Common myeloid progenitor, CD34-positive (primary cell): ENCODE measurements at regions not wholly inside any gene's neighbourhood (a gene's known extent, or its start where the extent isn't known, plus 50 kb on each side); places are given as distances from the start of the nearest gene placed in this dataset.
"Not testable (repeated sequence)": the region's sequence is repeated elsewhere in the genome, so short reads cannot be mapped to it uniquely, and the experiment has no call there.

ENCODE experiments used
- CTCF ChIA-PET: fragments of 350-600 bp; sonication (Branson Sonifier 250); formaldehyde crosslinking; loops from one replicate; lab custom pipeline; 2021; ENCODE audit warnings: antibody characterized with exemption; lab: Charles Lee
- POLR2A ChIA-PET: fragments of 350-600 bp; sonication (Branson Sonifier 250); formaldehyde crosslinking; loops from one replicate; lab custom pipeline; 2021; ENCODE audit warnings: antibody characterized with exemption; lab: Charles Lee
- DNase-seq, 3 donors: peaks; one replicate each; pipeline versions ENCODE4 v3.0.0 to v3.0.0-alpha.2; 2013
- H3K27ac ChIP-seq, 2 experiments: 1 replicate in 1 of 2; 2 replicates in 1 of 2; pipeline ENCODE4 v1.7.0; 2013; ENCODE audit warnings: inconsistent platforms in 2 of 2, low read length in 2 of 2, mild to moderate bottlenecking in 2 of 2, low read depth in 1 of 2, moderate library complexity in 1 of 2; ENCODE audit not compliant: severe bottlenecking in 2 of 2, insufficient read depth in 1 of 2, poor library complexity in 1 of 2
- H3K27me3 ChIP-seq, 5 experiments: replicated peaks in 2 of 5; 1 replicate in 3 of 5; 2 replicates in 2 of 5; pipeline versions ENCODE4 v1.6.1 to v1.7.0; 2013; ENCODE audit warnings: low read length in 4 of 5, mild to moderate bottlenecking in 2 of 5, moderate library complexity in 2 of 5, inconsistent platforms in 1 of 5; ENCODE audit not compliant: insufficient read depth in 5 of 5, control insufficient read depth in 4 of 5
- H3K36me3 ChIP-seq, 4 experiments: 1 replicate in 2 of 4; 2 replicates in 2 of 4; pipeline versions ENCODE4 v1.6.1 to v1.7.0; 2013; ENCODE audit warnings: low read length in 3 of 4, control low read depth in 1 of 4, mild to moderate bottlenecking in 1 of 4; ENCODE audit not compliant: control insufficient read depth in 4 of 4, insufficient read depth in 4 of 4
- H3K4me1 ChIP-seq, 4 experiments: 1 replicate in 3 of 4; 2 replicates in 1 of 4; pipeline versions ENCODE4 v1.6.1 to v1.7.1; 2013; ENCODE audit warnings: low read length in 3 of 4, mild to moderate bottlenecking in 3 of 4, control low read depth in 1 of 4, inconsistent platforms in 1 of 4, moderate library complexity in 1 of 4; ENCODE audit not compliant: control insufficient read depth in 4 of 4, insufficient read depth in 4 of 4; ENCODE audit errors: control extremely low read depth in 1 of 4
- H3K4me3 ChIP-seq, 7 experiments: 1 replicate in 4 of 7; 2 replicates in 3 of 7; pipeline versions ENCODE4 v1.5.1 to v1.7.0; 2013; ENCODE audit warnings: mild to moderate bottlenecking in 7 of 7, low read length in 6 of 7, moderate library complexity in 6 of 7, inconsistent platforms in 2 of 7, low read depth in 2 of 7, control low read depth in 1 of 7; ENCODE audit not compliant: insufficient read depth in 4 of 7, control insufficient read depth in 1 of 7; ENCODE audit errors: extremely low read depth in 1 of 7
- H3K9me3 ChIP-seq, 5 experiments: 1 replicate in 4 of 5; 2 replicates in 1 of 5; pipeline versions ENCODE4 v1.6.1 to v1.7.1; 2013; ENCODE audit warnings: low read length in 4 of 5, mild to moderate bottlenecking in 2 of 5, inconsistent platforms in 1 of 5, low read depth in 1 of 5, moderate library complexity in 1 of 5; ENCODE audit not compliant: control insufficient read depth in 4 of 5, insufficient read depth in 2 of 5; ENCODE audit errors: control extremely low read depth in 1 of 5
- WGBS: methylation state at CpG from one replicate; pipeline ENCODE4 v1.1.5; 2013; ENCODE audit not compliant: insufficient coverage; 5-methylcytosine and 5-hydroxymethylcytosine counted together

- Histone ChIP-seq H3K4me3 (no peak overlapping the region), H3K36me3 (no peaks in the 10 kb centered on the region), H3K4me1 (no peaks in the 10 kb centered on the region), H3K27me3 (no peaks in the 10 kb centered on the region), H3K9me3 (no peaks in the 10 kb centered on the region), H3K27ac (no peak overlapping the region)
- DNase-seq, result no peak
- 79% methylated on average over 3 of the region's 5 CpGs for WGBS
- CTCF ChIA-PET, result interaction anchor here (1.3 to 1.5 kb wide), 2 partner anchors 10 to 28 kb away, joined by 3 to 4 read pairs; no protein-coding TSS in a partner anchor
- POLR2A ChIA-PET, result no interaction called here
Measured at GRCh38 chr7:12921751-12922345, 234.4 kb downstream of the ARL4A start.

- POLR2A ChIA-PET, result no interaction called here
- H3K4me3 ChIP-seq, result no peak overlapping the region
- CTCF ChIA-PET, result no interaction called here
- no peaks in the 10 kb centered on the region for H3K27me3 ChIP-seq
- WGBS, result no CpG with 5 or more reads among the region's 4 CpGs
- DNase-seq, result no peak
- no peaks in the 10 kb centered on the region for H3K36me3 ChIP-seq
- H3K9me3 ChIP-seq, result no peaks in the 10 kb centered on the region
- no peaks in the 10 kb centered on the region for H3K4me1 ChIP-seq
- no peak overlapping the region for H3K27ac ChIP-seq
Measured at GRCh38 chr7:12923971-12924370, 236.5 kb downstream of the ARL4A start.

GRCh38 chr7:12926206-12926605 is 238.8 kb downstream of the ARL4A start:
- Histone ChIP-seq H3K27ac (no peak overlapping the region), H3K36me3 (no peaks in the 10 kb centered on the region), H3K4me3 (no peak overlapping the region), H3K4me1 (no peaks in the 10 kb centered on the region), H3K27me3 (no peaks in the 10 kb centered on the region), H3K9me3 (no peaks in the 10 kb centered on the region)
- no peak for DNase-seq
- POLR2A ChIA-PET, result no interaction called here
- CTCF ChIA-PET, result no interaction called here

GRCh38 chr7:12927635-12928434 is 240.4 kb downstream of the ARL4A start:
- ChIA-PET CTCF (no interaction called here), POLR2A (no interaction called here)
- Histone ChIP-seq H3K27me3 (no peaks in the 10 kb centered on the region), H3K4me3 (no peak overlapping the region), H3K36me3 (no peaks in the 10 kb centered on the region), H3K4me1 (no peaks in the 10 kb centered on the region), H3K27ac (no peak overlapping the region), H3K9me3 (no peaks in the 10 kb centered on the region)
- DNase-seq, result peak in 1 of 3 donors; percentile 9
- 69% methylated on average over 2 of the region's 4 CpGs for whole genome bisulfite sequencing

- no peak overlapping the region for H3K4me3 ChIP-seq
- H3K9me3 ChIP-seq, result no peaks in the 10 kb centered on the region
- ChIA-PET CTCF (no interaction called here), POLR2A (no interaction called here)
- no CpG with 5 or more reads among the region's 1 CpG for WGBS
- peak in 1 of 3 donors; percentile 1 for DNase-seq
- H3K4me1 ChIP-seq, result no peaks in the 10 kb centered on the region
- H3K36me3 ChIP-seq, result no peaks in the 10 kb centered on the region
- no peak overlapping the region for H3K27ac ChIP-seq
- H3K27me3 ChIP-seq, result no peaks in the 10 kb centered on the region
Measured at GRCh38 chr7:12929476-12930140, 242.2 kb downstream of the ARL4A start.

GRCh38 chr7:12930534-12930933 is 243.1 kb downstream of the ARL4A start:
- no peaks in the 10 kb centered on the region for H3K4me1 ChIP-seq
- H3K9me3 ChIP-seq, result no peaks in the 10 kb centered on the region
- H3K27ac ChIP-seq, result no peak overlapping the region
- peak in 1 of 3 donors; percentile 7 for DNase-seq
- ChIA-PET POLR2A (no interaction called here), CTCF (no interaction called here)
- H3K4me3 ChIP-seq, result no peak overlapping the region
- H3K27me3 ChIP-seq, result no peaks in the 10 kb centered on the region
- WGBS, result no CpG with 5 or more reads among the region's 2 CpGs
- H3K36me3 ChIP-seq, result no peaks in the 10 kb centered on the region

GRCh38 chr7:12931465-12931864 is 244.0 kb downstream of the ARL4A start:
- H3K4me3 ChIP-seq, POLR2A ChIA-PET, H3K9me3 ChIP-seq, H3K27me3 ChIP-seq, CTCF ChIA-PET, H3K4me1 ChIP-seq, H3K36me3 ChIP-seq, DNase-seq, H3K27ac ChIP-seq: not testable (repeated sequence)
- 96% methylated on average over 19 of the region's 19 CpGs for WGBS
